IPS-NIHi11 (cell line): ENCODE measurements at regions not wholly inside any gene's neighbourhood (a gene's known extent, or its start where the extent isn't known, plus 50 kb on each side); places are given as distances from the start of the nearest gene placed in this dataset.

Experiments
- DNase-seq: peaks from one replicate; pipeline ENCODE4 v3.0.0; 2012; ENCODE audit warnings: mixed read lengths, low spot score

GRCh38 chr2:4844881-4845280 is 847.3 kb upstream of the SOX11 start:
- DNase-seq, result no peak

GRCh38 chr2:4862031-4862430 is 830.2 kb upstream of the SOX11 start:
- no peak for DNase-seq

GRCh38 chr2:4866198-4866597 is 826.0 kb upstream of the SOX11 start:
- no peak for DNase-seq

- DNase-seq, result no peak
Measured at GRCh38 chr2:4868466-4868865, 823.7 kb upstream of the SOX11 start.

GRCh38 chr2:4869154-4869553 is 823.0 kb upstream of the SOX11 start:
- DNase-seq, result no peak

- DNase-seq, result no peak
Measured at GRCh38 chr2:4873364-4873763, 818.8 kb upstream of the SOX11 start.

GRCh38 chr2:4873876-4874593 is 818.1 kb upstream of the SOX11 start:
- DNase-seq, result no peak

- no peak for DNase-seq
Measured at GRCh38 chr2:4882421-4882820, 809.8 kb upstream of the SOX11 start.

GRCh38 chr2:4882941-4883340 is 809.2 kb upstream of the SOX11 start:
- DNase-seq, result no peak

- DNase-seq, result no peak
Measured at GRCh38 chr2:4883375-4883774, 808.8 kb upstream of the SOX11 start.

- DNase-seq, result no peak
Measured at GRCh38 chr2:4884117-4884571, 808.0 kb upstream of the SOX11 start.

GRCh38 chr2:4891394-4891793 is 800.8 kb upstream of the SOX11 start:
- DNase-seq, result no peak

GRCh38 chr2:4895371-4895770 is 796.8 kb upstream of the SOX11 start:
- DNase-seq, result no peak

- DNase-seq, result no peak
Measured at GRCh38 chr2:4898706-4899105, 793.5 kb upstream of the SOX11 start.

- no peak for DNase-seq
Measured at GRCh38 chr2:4900242-4900641, 791.9 kb upstream of the SOX11 start.

- DNase-seq, result no peak
Measured at GRCh38 chr2:4900861-4901770, 791.1 kb upstream of the SOX11 start.

GRCh38 chr2:4903656-4904348 is 788.4 kb upstream of the SOX11 start:
- DNase-seq, result no peak

GRCh38 chr2:4908461-4908860 is 783.7 kb upstream of the SOX11 start:
- DNase-seq, result no peak

- no peak for DNase-seq
Measured at GRCh38 chr2:4909346-4910009, 782.7 kb upstream of the SOX11 start.

GRCh38 chr2:4914036-4914435 is 778.1 kb upstream of the SOX11 start:
- no peak for DNase-seq

- no peak for DNase-seq
Measured at GRCh38 chr2:4914551-4914950, 777.6 kb upstream of the SOX11 start.

- no peak for DNase-seq
Measured at GRCh38 chr2:4915357-4915756, 776.8 kb upstream of the SOX11 start.
